ENCODE measurements at regions not wholly inside any gene's neighbourhood (a gene's known extent, or its start where the extent isn't known, plus 50 kb on each side); places are given as distances from the start of the nearest gene placed in this dataset.

DNA sequence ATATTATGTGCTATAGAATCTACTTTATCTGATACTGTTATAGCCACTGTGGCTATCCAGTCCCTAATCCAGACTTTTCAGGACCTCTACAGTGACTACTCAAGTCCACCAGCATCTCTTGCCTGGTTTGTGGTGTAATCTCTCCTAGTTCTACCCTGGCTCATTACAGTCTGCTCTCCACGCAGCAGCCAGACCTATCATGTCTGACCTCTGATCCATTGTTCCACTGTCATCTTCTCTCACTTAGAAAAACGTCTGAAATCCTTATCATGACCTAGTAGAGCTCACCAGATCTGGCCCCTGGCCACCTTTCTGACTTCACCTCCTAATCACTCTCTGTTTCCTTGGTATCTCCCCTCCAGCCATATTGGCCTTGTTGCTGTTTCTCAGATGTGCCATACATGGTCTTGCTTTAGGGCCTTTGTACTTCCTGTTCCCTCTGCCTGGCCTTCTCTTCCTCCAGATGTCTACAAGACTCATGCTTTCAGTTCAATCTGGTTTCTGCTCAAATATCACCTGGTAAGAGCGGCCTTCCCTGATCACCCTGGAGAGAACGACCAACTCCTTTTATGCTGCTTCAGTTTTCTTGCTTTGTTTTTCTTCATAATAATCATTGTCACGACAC, 475.5 kb downstream of the AACS start:
- intact Hi-C loops (cut with micrococcal nuclease) (no loop called here), dilution Hi-C loops (cut with MboI; ENCODE audit: extremely low pct_ligation_motif_present, low sequenced_read_pairs) (no loop called here)
- Histone ChIP-seq H3K79me2 (ENCODE audit: control insufficient read depth, insufficient read depth, low read length) (no peaks in the 10 kb centered on the region), H3K27me3 (ENCODE audit: control insufficient read depth in 2 of 2, insufficient read depth in 2 of 2, low read length in 2 of 2) (no peaks in the 10 kb centered on the region), H3K36me3 (ENCODE audit: control insufficient read depth in 2 of 2, extremely low read depth in 1 of 2, insufficient read depth in 2 of 2, low read length in 2 of 2) (no peaks in the 10 kb centered on the region), H3K9me3 (replicated peaks; ENCODE audit: control insufficient read depth, insufficient read depth, low read length) (peaks cover 10% of the 10 kb centered on the region), H3K9me1 (replicated peaks; ENCODE audit: control insufficient read depth, extremely low read depth, insufficient read depth, low read length) (no peaks in the 10 kb centered on the region), H3K4me3 (replicated peaks in 1 of 3; ENCODE audit: insufficient read depth in 1 of 3, low read depth in 1 of 3, low read length in 3 of 3) (no peak overlapping the region), H2AFZ (ENCODE audit: low read depth, low read length) (no peak overlapping the region), H3K9ac (replicated peaks; ENCODE audit: extremely low read depth, insufficient read depth, low read length) (no peak overlapping the region), H3K4me2 (ENCODE audit: insufficient read depth, low read length) (no peak overlapping the region), H3K27ac (ENCODE audit: insufficient read depth, low read depth, low read length) (no peak overlapping the region), H3K4me1 (ENCODE audit: control insufficient read depth, extremely low read depth, insufficient read depth, low read length) (no peaks in the 10 kb centered on the region), H4K20me1 (replicated peaks; ENCODE audit: control insufficient read depth, extremely low read depth, insufficient read depth, low read length) (no peaks in the 10 kb centered on the region)
- CTCF ChIA-PET: no interaction called here
- BruUV-seq (replicated peaks): no TSS peak
- POLR2A ChIA-PET: no interaction called here
- FAIRE-seq: no peak
- TF ChIP-seq POLR2AphosphoS5 (IDR thresholded peaks at IDR 0.05; ENCODE audit: insufficient read depth, low read depth, low read length) (no peak), EZH2 (IDR thresholded peaks at IDR 0.05; ENCODE audit: borderline replicate concordance, low read depth, low read length, severe bottlenecking) (no peak), GATA2 (IDR thresholded peaks at IDR 0.05; ENCODE audit: insufficient read depth, insufficient read length, low read depth, low read length) (no peak), JUN (IDR thresholded peaks at IDR 0.05; ENCODE audit: borderline replicate concordance, insufficient read depth, insufficient read length, low read depth) (no peak), FOS (IDR thresholded peaks at IDR 0.05; ENCODE audit: borderline replicate concordance, insufficient read depth, low read length) (no peak), MAX (IDR thresholded peaks at IDR 0.05; ENCODE audit: insufficient read depth, insufficient read length) (no peak), MYC (IDR thresholded peaks at IDR 0.05; ENCODE audit: low read depth, low read length) (no peak), POLR2A (IDR thresholded peaks at IDR 0.05; ENCODE audit: low read depth, low read length) (no peak)
- TF ChIP-seq, protein P1, sequence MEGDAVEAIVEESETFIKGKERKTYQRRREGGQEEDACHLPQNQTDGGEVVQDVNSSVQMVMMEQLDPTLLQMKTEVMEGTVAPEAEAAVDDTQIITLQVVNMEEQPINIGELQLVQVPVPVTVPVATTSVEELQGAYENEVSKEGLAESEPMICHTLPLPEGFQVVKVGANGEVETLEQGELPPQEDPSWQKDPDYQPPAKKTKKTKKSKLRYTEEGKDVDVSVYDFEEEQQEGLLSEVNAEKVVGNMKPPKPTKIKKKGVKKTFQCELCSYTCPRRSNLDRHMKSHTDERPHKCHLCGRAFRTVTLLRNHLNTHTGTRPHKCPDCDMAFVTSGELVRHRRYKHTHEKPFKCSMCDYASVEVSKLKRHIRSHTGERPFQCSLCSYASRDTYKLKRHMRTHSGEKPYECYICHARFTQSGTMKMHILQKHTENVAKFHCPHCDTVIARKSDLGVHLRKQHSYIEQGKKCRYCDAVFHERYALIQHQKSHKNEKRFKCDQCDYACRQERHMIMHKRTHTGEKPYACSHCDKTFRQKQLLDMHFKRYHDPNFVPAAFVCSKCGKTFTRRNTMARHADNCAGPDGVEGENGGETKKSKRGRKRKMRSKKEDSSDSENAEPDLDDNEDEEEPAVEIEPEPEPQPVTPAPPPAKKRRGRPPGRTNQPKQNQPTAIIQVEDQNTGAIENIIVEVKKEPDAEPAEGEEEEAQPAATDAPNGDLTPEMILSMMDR (IDR thresholded peaks at IDR 0.05; ENCODE audit: extremely low read depth in 1 of 2, insufficient read depth in 1 of 2, low read depth in 1 of 2, low read length in 2 of 2): no peak
- no peak for DNase-seq (ENCODE audit: low read depth, low spot score)

All from endothelial cell of umbilical vein (primary cell).